IMR-90 (cell line): ENCODE measurements at regions not wholly inside any gene's neighbourhood (a gene's known extent, or its start where the extent isn't known, plus 50 kb on each side); places are given as distances from the start of the nearest gene placed in this dataset.

Source experiments
- ATAC-seq: fragments of 200-7000 bp; cut with Tn5 transposase; 2 replicates; pipeline ENCODE4 v1.9.1; 2020; ENCODE audit warnings: low read depth, mild to moderate bottlenecking, moderate library complexity
- BruUV-seq: library from RNA; stranded (reverse); fragments of 400-500 nt; replicated peaks from 2 replicates; lab custom pipeline; 2021; lab: Mats Ljungman, UMichigan
- CTCF ChIA-PET: fragments of 300-600 bp; formaldehyde crosslinking; extraction: SDS; loops from one replicate; lab custom pipeline; 2021; ENCODE audit warnings: antibody characterized with exemption; lab: Yijun Ruan, JAX
- POLR2A ChIA-PET: fragments of 300-600 bp; sonication (Branson Sonifier 250); formaldehyde crosslinking; loops from one replicate; lab custom pipeline; 2022; ENCODE audit warnings: antibody characterized with exemption; ENCODE audit not compliant: unreplicated experiment; lab: Charles Lee
- DNase-seq: peaks from one replicate; pipeline ENCODE4 v3.0.0; 2013
- H2AFZ ChIP-seq: replicated peaks from 2 replicates; pipeline ENCODE3; 2013; ENCODE audit warnings: low read length, mild to moderate bottlenecking; ENCODE audit not compliant: poor library complexity
- H2AK5ac ChIP-seq: 2 replicates; pipeline ENCODE4 v1.6.1; 2013; ENCODE audit warnings: low read depth, low read length, inconsistent platforms
- H2AK9ac ChIP-seq: replicated peaks from 2 replicates; pipeline ENCODE3; 2013; ENCODE audit warnings: mild to moderate bottlenecking, low read depth, low read length, moderate library complexity; ENCODE audit not compliant: poor library complexity
- H2BK120ac ChIP-seq: 2 replicates; pipeline ENCODE4 v1.6.1; 2013; ENCODE audit warnings: low read depth, low read length, inconsistent platforms
- H2BK15ac ChIP-seq: 3 replicates; pipeline ENCODE4 v1.6.1; 2013; ENCODE audit warnings: low read depth, low read length, inconsistent platforms
- H2BK20ac ChIP-seq: 2 replicates; pipeline ENCODE4 v1.6.1; 2013; ENCODE audit warnings: low read depth, mild to moderate bottlenecking, inconsistent platforms, low read length, moderate library complexity
- H2BK5ac ChIP-seq: 2 replicates; pipeline ENCODE4 v1.6.1; 2013; ENCODE audit warnings: mild to moderate bottlenecking, low read depth, low read length, inconsistent platforms; ENCODE audit not compliant: poor library complexity, severe bottlenecking
- H3K14ac ChIP-seq: replicated peaks from 2 replicates; pipeline ENCODE4 v1.6.1; 2013; ENCODE audit warnings: low read depth, low read length, inconsistent platforms
- H3K18ac ChIP-seq: 2 replicates; pipeline ENCODE4 v1.6.1; 2013; ENCODE audit warnings: low read depth, low read length, control low read depth
- H3K23ac ChIP-seq: 2 replicates; pipeline ENCODE4 v1.6.1; 2013; ENCODE audit warnings: low read depth, low read length, inconsistent platforms
- H3K27ac ChIP-seq: 2 replicates; pipeline ENCODE4 v1.5.1; 2013; ENCODE audit warnings: mild to moderate bottlenecking, control low read depth, low read length; ENCODE audit not compliant: insufficient read depth
- H3K27me3 ChIP-seq: 2 replicates; pipeline ENCODE4 v1.6.1; 2013; ENCODE audit warnings: low read length; ENCODE audit not compliant: control insufficient read depth, insufficient read depth
- H3K36me3 ChIP-seq: 2 replicates; pipeline ENCODE4 v1.6.1; 2013; ENCODE audit warnings: low read length, mixed read lengths; ENCODE audit not compliant: control insufficient read depth, insufficient read depth
- H3K4ac ChIP-seq: 2 replicates; pipeline ENCODE4 v1.6.1; 2013; ENCODE audit warnings: low read depth, low read length, inconsistent platforms
- H3K4me1 ChIP-seq: 2 replicates; pipeline ENCODE4 v1.6.1; 2013; ENCODE audit warnings: low read length, mixed read lengths; ENCODE audit not compliant: control insufficient read depth, insufficient read depth
- H3K4me2 ChIP-seq: 2 replicates; pipeline ENCODE4 v1.6.1; 2013; ENCODE audit warnings: low read depth, mild to moderate bottlenecking, control low read depth, low read length, moderate library complexity
- H3K4me3 ChIP-seq: 2 replicates; pipeline ENCODE4 v1.5.1; 2013; ENCODE audit warnings: low read depth, mild to moderate bottlenecking, control low read depth, low read length, moderate library complexity; ENCODE audit not compliant: insufficient read depth
- H3K56ac ChIP-seq: 2 replicates; pipeline ENCODE4 v1.6.1; 2013; ENCODE audit warnings: low read length, inconsistent platforms; ENCODE audit not compliant: insufficient read depth; ENCODE audit errors: extremely low read depth
- H3K79me1 ChIP-seq, 2 experiments: 2 replicates each; pipeline ENCODE4 v1.6.1; 2013; ENCODE audit warnings: low read length in 2 of 2, inconsistent platforms in 1 of 2, low read depth in 1 of 2
- H3K9ac ChIP-seq: 2 replicates; pipeline ENCODE4 v1.6.1; 2013; ENCODE audit warnings: low read depth, low read length, control low read depth
- H3K9me1 ChIP-seq: 2 replicates; pipeline ENCODE4 v1.6.1; 2013; ENCODE audit warnings: low read length, inconsistent platforms; ENCODE audit not compliant: insufficient read depth
- H3K9me3 ChIP-seq: 2 replicates; pipeline ENCODE4 v1.6.1; 2013; ENCODE audit warnings: low read length; ENCODE audit not compliant: control insufficient read depth, insufficient read depth
- H4K20me1 ChIP-seq: 2 replicates; pipeline ENCODE4 v1.6.1; 2013; ENCODE audit warnings: low read length, inconsistent platforms; ENCODE audit not compliant: insufficient read depth
- H4K5ac ChIP-seq: 2 replicates; pipeline ENCODE4 v1.6.1; 2013; ENCODE audit warnings: mild to moderate bottlenecking, low read depth, low read length, control low read depth
- H4K8ac ChIP-seq, 2 experiments: 2 replicates each; pipeline ENCODE4 v1.6.1; 2013; ENCODE audit warnings: low read depth in 2 of 2, low read length in 2 of 2, control low read depth in 1 of 2, inconsistent platforms in 1 of 2
- H4K91ac ChIP-seq: 2 replicates; pipeline ENCODE4 v1.6.1; 2013; ENCODE audit warnings: low read depth, low read length, inconsistent platforms; ENCODE audit not compliant: insufficient read depth
- BHLHE40 ChIP-seq: fragments of 150-350 bp; IDR thresholded peaks from 2 replicates; pipeline ENCODE4 v1.6.1; 2016; ENCODE audit warnings: mild to moderate bottlenecking, low read depth, low read length
- CEBPB ChIP-seq: IDR thresholded peaks from 2 replicates; pipeline ENCODE4 v1.6.1; 2012; ENCODE audit warnings: low read depth, low read length, improper control_type of control experiment
- CHD1 ChIP-seq: IDR thresholded peaks from 2 replicates; pipeline ENCODE4 v1.6.1; 2012; ENCODE audit warnings: low read depth, low read length, improper control_type of control experiment
- CTCF ChIP-seq: conservative IDR thresholded peaks from 2 replicates; pipeline ENCODE4 v1.5.1; 2012; ENCODE audit warnings: mild to moderate bottlenecking, low read depth, low read length, improper control_type of control experiment
- ELK1 ChIP-seq: fragments of 150-350 bp; IDR thresholded peaks from 2 replicates; pipeline ENCODE4 v1.6.1; 2016; ENCODE audit warnings: low read depth, mild to moderate bottlenecking, low read length, moderate library complexity, borderline replicate concordance
- FOS ChIP-seq: fragments of 150-350 bp; IDR thresholded peaks from 2 replicates; pipeline ENCODE4 v1.6.1; 2016; ENCODE audit warnings: low read depth, low read length
- MXI1 ChIP-seq: IDR thresholded peaks from 2 replicates; pipeline ENCODE4 v1.6.1; 2012; ENCODE audit warnings: low read depth, mild to moderate bottlenecking, low read length, moderate library complexity, borderline replicate concordance
- POLR2A ChIP-seq: IDR thresholded peaks from 2 replicates; pipeline ENCODE4 v1.6.1; 2012; ENCODE audit warnings: mild to moderate bottlenecking, low read depth, low read length
- RAD21 ChIP-seq: IDR thresholded peaks from 2 replicates; pipeline ENCODE4 v1.6.1; 2012; ENCODE audit warnings: low read length, improper control_type of control experiment
- RFX5 ChIP-seq: IDR thresholded peaks from 2 replicates; pipeline ENCODE4 v1.8.0; 2012; ENCODE audit warnings: low read depth, mild to moderate bottlenecking, low read length, moderate library complexity
- SMC3 ChIP-seq: fragments of 150-350 bp; IDR thresholded peaks from 2 replicates; pipeline ENCODE4 v1.6.1; 2016; ENCODE audit warnings: low read depth, mild to moderate bottlenecking, antibody characterized with exemption, low read length, moderate library complexity
- WGBS, 2 experiments: methylation state at CpG; one replicate each; pipeline versions ENCODE4 v1.1.5 to v1.1.7; 2013; ENCODE audit warnings: missing lambda C conversion rate in 2 of 2; ENCODE audit not compliant: insufficient read length in 1 of 2; ENCODE audit errors: extremely low coverage in 2 of 2; 5-methylcytosine and 5-hydroxymethylcytosine counted together
- dilution Hi-C: fragments of 300-500 bp; cut with HindIII; formaldehyde crosslinking; loops from one replicate; pipeline ENCODE4 v1.14.3; 2018; ENCODE audit warnings: low sequenced_read_pairs; ENCODE audit not compliant: unreplicated experiment
- in situ Hi-C: fragments of 300-500 bp; cut with MboI; formaldehyde crosslinking; loops from 3 replicates; pipeline ENCODE4 v1.14.3; 2019; ENCODE audit warnings: low sequenced_read_pairs, inconsistent platforms, mixed read lengths
- intact Hi-C: fragments of 100-400 bp; cut with micrococcal nuclease; formaldehyde crosslinking; loops from 2 replicates; pipeline ENCODE4 v1.10.0; 2022

DNA sequence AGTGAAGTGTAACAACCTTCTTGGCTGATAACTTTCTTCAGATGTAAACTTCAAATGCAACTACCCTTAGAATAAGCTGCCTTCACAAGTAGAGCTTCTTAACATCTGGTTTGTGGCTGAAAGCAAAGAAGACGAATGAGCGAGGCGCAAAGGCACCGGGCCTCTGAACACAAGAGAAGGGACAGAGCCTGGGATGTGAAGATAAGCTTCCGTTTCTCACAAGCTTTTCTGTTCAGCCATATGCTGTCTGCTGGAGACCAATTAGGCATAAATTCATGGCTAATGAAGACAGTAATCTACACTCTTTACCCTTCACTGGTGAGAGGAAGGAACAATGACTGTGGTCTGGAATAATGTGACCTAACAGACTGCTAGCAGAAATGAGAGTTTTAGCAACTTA is 195.2 kb downstream of the ATXN7L3B start:
- intact Hi-C loops (no loop called here), in situ Hi-C loops (no loop called here), dilution Hi-C loops (no loop called here)
- H3K27me3 ChIP-seq, result no peaks in the 10 kb centered on the region
- H3K4ac ChIP-seq, result no peak overlapping the region
- H3K23ac ChIP-seq, result no peak overlapping the region
- CTCF ChIA-PET, result no interaction called here
- H3K79me1 ChIP-seq, result no peaks in the 10 kb centered on the region
- H3K14ac ChIP-seq, result no peak overlapping the region
- H4K8ac ChIP-seq, result no peak overlapping the region
- H4K5ac ChIP-seq, result no peak overlapping the region
- no peak overlapping the region for H2BK15ac ChIP-seq
- H2AFZ ChIP-seq, result no peak overlapping the region
- H4K91ac ChIP-seq, result no peak overlapping the region
- no peak overlapping the region for H3K18ac ChIP-seq
- no peaks in the 10 kb centered on the region for H3K4me1 ChIP-seq
- no TSS peak for BruUV-seq
- no peak overlapping the region for H2BK120ac ChIP-seq
- no peaks in the 10 kb centered on the region for H4K20me1 ChIP-seq
- ATAC-seq, result no peak
- no peak overlapping the region for H3K56ac ChIP-seq
- POLR2A ChIA-PET, result no interaction called here
- TF ChIP-seq MXI1, result no peak
- TF ChIP-seq ELK1, result no peak
- no peak for TF ChIP-seq BHLHE40
- no peak for TF ChIP-seq CHD1
- no peak for TF ChIP-seq CEBPB
- no peak for TF ChIP-seq CTCF
- no peak for TF ChIP-seq POLR2A
- TF ChIP-seq RAD21, result no peak
- TF ChIP-seq RFX5, result no peak
- TF ChIP-seq FOS, result no peak
- TF ChIP-seq SMC3, result no peak
- H3K9ac ChIP-seq, result no peak overlapping the region
- no peak for DNase-seq
- no peak overlapping the region for H2AK9ac ChIP-seq
- no peak overlapping the region for H3K27ac ChIP-seq
- no peak overlapping the region for H2BK5ac ChIP-seq
- no peak overlapping the region for H2BK20ac ChIP-seq
- no peaks in the 10 kb centered on the region for H3K9me1 ChIP-seq
- no peak overlapping the region for H3K4me2 ChIP-seq
- no peaks in the 10 kb centered on the region for H3K9me3 ChIP-seq
- no peak overlapping the region for H3K4me3 ChIP-seq
- WGBS, 2 experiments, result no CpG with 5 or more reads among the region's 5 CpGs
- H3K36me3 ChIP-seq, result no peaks in the 10 kb centered on the region
- H2AK5ac ChIP-seq, result no peak overlapping the region
